A673 (cell line): ENCODE measurements at regions not wholly inside any gene's neighbourhood (a gene's known extent, or its start where the extent isn't known, plus 50 kb on each side); places are given as distances from the start of the nearest gene placed in this dataset.

ENCODE experiments used
- CTCF ChIP-seq: fragments of 300-800, 200-600 bp; sonication (generic); conservative IDR thresholded peaks from 2 replicates; pipeline ENCODE4 v1.5.1; 2017; ENCODE audit warnings: low read depth, mild to moderate bottlenecking, antibody characterized with exemption, low read length, moderate library complexity, mixed read lengths
- EZH2 ChIP-seq: fragments of 200-600 bp; sonication (generic); IDR thresholded peaks from 2 replicates; pipeline ENCODE4 v1.6.1; 2017; ENCODE audit warnings: borderline replicate concordance, low read depth, mild to moderate bottlenecking, mixed read lengths, antibody characterized with exemption, low read length; ENCODE audit not compliant: poor library complexity, severe bottlenecking

- TF ChIP-seq CTCF (no peak), EZH2 (no peak)
These were observed 270.4 kb downstream of the HLX start for GRCh38 chr1:221149555-221150075.
